Activated naive CD8-positive, alpha-beta T cell treated with anti-CD3 and anti-CD28 coated beads, Interleukin-2, amount 10 ng/mL, durations not matched to agents 7 days and 5 days (primary cell): ENCODE measurements at regions not wholly inside any gene's neighbourhood (a gene's known extent, or its start where the extent isn't known, plus 50 kb on each side); places are given as distances from the start of the nearest gene placed in this dataset.

Experiments used
- ATAC-seq: fragments of 150-1000 bp; cut with Tn5 transposase; one replicate; pipeline ENCODE4 v1.10.0; 2021; ENCODE audit warnings: low read depth, moderate library complexity
- POLR2A ChIA-PET: fragments of 350-600 bp; sonication (Branson Sonifier 250); formaldehyde crosslinking; loops from one replicate; lab custom pipeline; 2021; ENCODE audit warnings: antibody characterized with exemption; lab: Charles Lee
- DNase-seq: peaks from one replicate; pipeline ENCODE4 v3.0.0; 2021
- H3K27ac Mint-ChIP-seq: one replicate; pipeline ENCODE4 v1.8.0; 2022; ENCODE audit warnings: mild to moderate bottlenecking, mixed read lengths
- H3K27me3 Mint-ChIP-seq: one replicate; pipeline ENCODE4 v1.8.0; 2022; ENCODE audit warnings: mild to moderate bottlenecking, moderate library complexity, mixed read lengths
- H3K36me3 Mint-ChIP-seq: one replicate; pipeline ENCODE4 v1.8.0; 2021; ENCODE audit warnings: mild to moderate bottlenecking, mixed read lengths
- H3K4me1 Mint-ChIP-seq: one replicate; pipeline ENCODE4 v1.8.0; 2021; ENCODE audit warnings: mixed read lengths
- H3K4me3 Mint-ChIP-seq: one replicate; pipeline ENCODE4 v1.8.0; 2022; ENCODE audit warnings: mild to moderate bottlenecking, moderate library complexity, mixed read lengths
- H3K9me3 Mint-ChIP-seq: one replicate; pipeline ENCODE4 v1.8.0; 2021; ENCODE audit warnings: mixed read lengths

DNA sequence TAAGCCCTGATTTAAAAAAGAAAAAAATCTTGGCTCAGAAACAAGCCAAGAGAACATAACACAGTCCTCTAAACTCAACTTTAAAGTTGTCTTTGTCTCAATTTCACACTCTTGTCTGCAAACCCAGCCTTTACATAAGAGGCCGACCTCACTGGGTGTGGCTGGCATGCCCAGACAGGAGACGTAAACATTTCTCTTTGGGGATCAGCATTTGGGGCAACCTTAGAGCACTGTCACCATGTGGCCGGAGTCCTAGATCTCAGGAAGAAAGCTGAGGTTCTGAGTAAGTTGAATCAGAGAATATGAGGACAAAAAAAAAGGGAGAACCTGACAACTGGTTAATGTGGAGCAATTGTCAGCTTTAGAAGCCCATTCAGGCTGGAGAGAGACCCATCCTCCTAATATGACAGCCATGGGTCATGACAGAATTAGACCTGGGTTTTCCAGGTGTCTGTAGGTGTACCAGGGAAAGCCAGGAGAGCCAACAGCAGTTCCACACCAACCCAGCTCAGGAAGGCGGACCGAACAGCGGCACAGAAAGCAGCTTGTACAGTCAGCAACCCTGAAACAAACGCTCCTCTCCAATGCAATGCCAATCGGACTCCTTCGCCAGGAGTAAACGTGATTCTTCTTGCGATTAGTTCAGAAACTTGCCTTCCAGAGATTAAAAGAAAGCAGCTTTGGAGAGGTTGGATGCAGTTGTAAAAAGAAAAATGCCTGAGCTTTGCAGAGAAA, 97.9 kb upstream of the MAP3K1 start:
- H3K27me3 Mint-ChIP-seq = peaks cover 15% of the 10 kb centered on the region
- no peaks in the 10 kb centered on the region for H3K4me1 Mint-ChIP-seq
- H3K9me3 Mint-ChIP-seq = no peaks in the 10 kb centered on the region
- no peak overlapping the region for H3K4me3 Mint-ChIP-seq
- H3K36me3 Mint-ChIP-seq = no peaks in the 10 kb centered on the region
- POLR2A ChIA-PET = no interaction called here
- ATAC-seq = no peak
- H3K27ac Mint-ChIP-seq = no peak overlapping the region
- no peak for DNase-seq

DNA sequence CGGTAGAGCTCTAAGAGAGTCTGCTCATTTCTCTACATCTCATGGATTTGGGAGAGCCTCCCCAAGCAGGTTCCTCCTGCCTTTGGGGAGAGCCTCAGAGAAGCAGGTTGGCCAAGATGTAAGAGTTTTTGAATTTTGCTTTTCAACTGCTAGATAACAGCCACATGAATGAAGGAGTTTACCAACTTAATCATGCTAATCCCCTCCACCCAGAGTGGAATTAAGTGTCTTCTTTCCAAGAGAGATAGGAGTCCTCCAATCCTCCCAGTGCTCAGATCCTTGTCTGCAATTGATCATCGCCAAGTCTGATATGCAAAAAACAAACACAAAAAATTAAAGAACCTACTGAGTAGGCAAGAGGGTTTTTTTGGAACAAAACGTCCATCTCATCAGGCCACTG, 99.4 kb upstream of the MAP3K1 start:
- DNase-seq = no peak
- Mint-ChIP-seq H3K27ac (no peak overlapping the region), H3K36me3 (no peaks in the 10 kb centered on the region), H3K9me3 (no peaks in the 10 kb centered on the region), H3K4me3 (no peak overlapping the region), H3K4me1 (peaks cover 3% of the 10 kb centered on the region), H3K27me3 (peaks cover 18% of the 10 kb centered on the region)
- POLR2A ChIA-PET = interaction anchor here (0.6 kb wide), 1 partner anchor 45 kb away, joined by 4 read pairs; no protein-coding TSS in a partner anchor
- no peak for ATAC-seq

DNA sequence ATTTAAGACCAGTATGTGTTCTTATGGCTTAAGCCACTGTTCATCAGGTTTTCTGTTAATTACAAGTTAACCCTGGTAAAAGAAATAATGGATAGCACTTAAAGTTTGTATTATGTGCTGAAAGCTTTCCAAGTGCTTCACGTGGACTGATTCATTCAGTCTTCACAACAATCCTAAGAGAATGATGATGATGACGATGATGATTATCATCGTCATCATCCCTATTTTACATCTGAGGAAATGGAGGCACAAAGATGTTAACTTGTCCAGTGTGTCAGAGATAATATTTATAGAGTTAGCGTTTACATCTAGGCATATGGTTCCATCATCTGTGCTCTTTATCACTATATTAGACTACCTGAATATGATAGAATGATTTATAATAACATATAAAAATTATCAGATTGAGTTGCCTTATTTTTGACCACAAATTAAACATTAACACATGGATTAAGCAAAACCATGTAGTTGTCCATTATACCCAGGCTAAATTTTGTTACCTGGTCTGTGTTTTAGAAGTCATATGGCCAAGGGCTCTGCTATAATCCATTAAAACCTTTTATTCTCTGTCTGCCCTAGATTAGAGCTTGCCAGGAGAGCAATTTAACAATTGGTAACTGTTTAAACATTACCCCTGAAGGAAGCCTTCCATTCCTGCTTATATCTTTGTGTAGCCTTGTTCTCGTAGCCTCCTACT, 102.3 kb upstream of the MAP3K1 start:
- ATAC-seq = no peak
- no peak overlapping the region for H3K4me3 Mint-ChIP-seq
- POLR2A ChIA-PET = interaction anchor here (0.7 kb wide), 1 partner anchor 59 kb away, joined by 3 read pairs; no protein-coding TSS in a partner anchor
- H3K36me3 Mint-ChIP-seq = peaks cover 3% of the 10 kb centered on the region
- no peak overlapping the region for H3K27ac Mint-ChIP-seq
- DNase-seq = no peak
- peaks cover 3% of the 10 kb centered on the region for H3K9me3 Mint-ChIP-seq
- peaks cover 4% of the 10 kb centered on the region for H3K4me1 Mint-ChIP-seq
- H3K27me3 Mint-ChIP-seq = peaks cover 12% of the 10 kb centered on the region

DNA sequence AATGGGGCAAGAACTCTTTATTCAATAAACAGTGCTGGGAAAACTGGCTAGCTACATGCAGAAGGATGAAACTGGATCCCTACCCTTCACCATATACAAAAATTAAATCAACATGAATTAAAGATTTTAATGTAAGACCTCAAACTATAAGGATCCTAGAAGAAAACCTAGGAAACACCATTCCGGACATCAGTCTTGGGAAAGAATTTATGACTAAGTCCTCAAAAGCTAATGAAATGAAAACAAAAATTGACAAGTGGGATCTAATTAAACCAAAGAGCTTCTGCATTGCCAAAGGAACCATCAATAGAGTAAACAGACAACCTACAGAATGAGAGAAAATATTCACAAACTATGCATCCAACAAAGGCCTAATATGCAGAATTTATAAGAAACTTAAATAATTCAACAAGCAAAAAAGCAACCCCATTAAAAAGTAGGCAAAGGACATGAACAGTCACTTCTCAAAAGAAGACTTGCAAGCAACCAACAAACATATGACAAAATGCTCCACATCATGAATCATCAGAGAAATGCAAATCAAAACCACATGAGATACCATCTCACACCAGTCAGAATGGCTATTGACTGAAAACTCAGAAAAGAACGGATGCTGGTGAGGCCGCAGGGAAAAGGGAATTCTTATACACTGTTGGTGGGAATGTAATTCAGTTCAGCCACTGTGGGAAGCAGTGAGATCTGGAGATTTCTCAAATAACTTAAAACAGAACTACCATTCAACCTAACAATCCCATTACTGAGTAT, 104.3 kb upstream of the MAP3K1 start:
- Mint-ChIP-seq H3K4me1 (peaks cover 4% of the 10 kb centered on the region), H3K27ac (no peak overlapping the region), H3K27me3 (peaks cover 12% of the 10 kb centered on the region), H3K9me3 (peaks cover 4% of the 10 kb centered on the region), H3K4me3 (no peak overlapping the region), H3K36me3 (peaks cover 7% of the 10 kb centered on the region)
- POLR2A ChIA-PET = no interaction called here
- ATAC-seq (no peak), DNase-seq (no peak)

DNA sequence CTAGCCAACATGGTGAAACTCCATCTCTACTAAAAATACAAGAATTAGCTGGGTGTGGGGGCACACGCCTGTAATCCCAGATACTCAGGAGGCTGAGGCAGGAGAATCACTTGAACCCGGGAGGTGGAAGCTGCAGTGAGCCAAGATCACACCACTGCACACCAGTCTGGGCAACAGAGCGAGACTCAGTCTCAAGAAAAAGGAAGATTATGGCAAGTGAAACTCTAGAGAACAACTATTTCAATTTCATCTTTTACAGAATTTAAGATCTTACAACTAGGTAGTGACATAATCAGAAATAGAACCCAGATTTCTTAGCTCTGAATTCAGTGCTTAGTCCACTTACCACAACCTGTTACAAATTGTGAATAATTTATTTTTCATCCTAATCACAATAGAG, 108.8 kb upstream of the MAP3K1 start:
- H3K36me3 Mint-ChIP-seq = peaks cover 11% of the 10 kb centered on the region
- POLR2A ChIA-PET = no interaction called here
- peaks cover 4% of the 10 kb centered on the region for H3K9me3 Mint-ChIP-seq
- ATAC-seq (no peak), DNase-seq (no peak)
- H3K27me3 Mint-ChIP-seq = peaks cover 21% of the 10 kb centered on the region
- H3K27ac Mint-ChIP-seq = no peak overlapping the region
- H3K4me1 Mint-ChIP-seq = peaks cover 6% of the 10 kb centered on the region
- H3K4me3 Mint-ChIP-seq = no peak overlapping the region

DNA sequence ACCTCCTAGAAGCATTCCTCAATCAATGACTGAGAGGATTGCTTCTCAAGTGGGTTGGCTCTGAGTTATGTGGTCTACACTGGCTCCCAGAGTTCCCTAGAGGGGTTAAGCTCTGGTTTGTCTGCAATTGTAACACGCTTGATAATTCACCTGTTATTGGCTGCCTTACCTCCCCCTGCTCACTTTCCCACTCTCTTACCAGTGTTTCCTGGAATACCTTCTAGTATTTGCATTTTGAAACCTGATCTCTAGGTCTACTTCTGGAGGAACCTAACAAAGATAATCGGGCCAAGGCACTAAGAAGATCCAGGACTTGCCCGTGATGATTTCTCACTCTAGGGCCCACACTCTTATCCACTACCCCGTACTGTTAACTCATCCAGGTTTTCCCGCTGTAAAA, 110.1 kb upstream of the MAP3K1 start:
- POLR2A ChIA-PET = no interaction called here
- peaks cover 4% of the 10 kb centered on the region for H3K9me3 Mint-ChIP-seq
- peaks cover 17% of the 10 kb centered on the region for H3K27me3 Mint-ChIP-seq
- ATAC-seq (no peak), DNase-seq (no peak)
- H3K4me3 Mint-ChIP-seq = no peak overlapping the region
- H3K4me1 Mint-ChIP-seq = peaks cover 13% of the 10 kb centered on the region
- H3K27ac Mint-ChIP-seq = no peak overlapping the region
- peaks cover 11% of the 10 kb centered on the region for H3K36me3 Mint-ChIP-seq

DNA sequence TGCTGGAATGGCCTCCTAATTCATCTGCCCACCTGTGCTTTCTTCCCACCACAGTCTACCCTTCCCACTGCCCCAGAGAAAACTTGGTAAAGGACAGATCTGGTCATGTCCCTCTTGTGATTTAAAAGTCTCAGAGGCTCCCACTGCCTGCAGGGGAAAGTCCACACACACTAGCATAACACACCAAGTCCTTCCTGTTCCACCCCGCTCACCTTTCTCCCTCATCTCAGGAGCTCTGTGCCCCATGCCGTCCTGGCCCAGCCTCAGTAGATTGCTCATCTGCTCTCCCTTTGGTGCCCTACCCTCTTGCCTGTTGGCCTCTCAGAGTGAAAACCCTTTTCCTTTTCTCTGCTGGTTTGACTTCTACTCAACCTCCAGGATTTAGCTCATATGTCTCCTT, 111.4 kb upstream of the MAP3K1 start:
- Mint-ChIP-seq H3K27me3 (peaks cover 12% of the 10 kb centered on the region), H3K36me3 (peaks cover 11% of the 10 kb centered on the region), H3K4me3 (no peak overlapping the region), H3K27ac (no peak overlapping the region), H3K4me1 (peaks cover 13% of the 10 kb centered on the region), H3K9me3 (peaks cover 4% of the 10 kb centered on the region)
- DNase-seq (no peak), ATAC-seq (no peak)
- POLR2A ChIA-PET = no interaction called here

DNA sequence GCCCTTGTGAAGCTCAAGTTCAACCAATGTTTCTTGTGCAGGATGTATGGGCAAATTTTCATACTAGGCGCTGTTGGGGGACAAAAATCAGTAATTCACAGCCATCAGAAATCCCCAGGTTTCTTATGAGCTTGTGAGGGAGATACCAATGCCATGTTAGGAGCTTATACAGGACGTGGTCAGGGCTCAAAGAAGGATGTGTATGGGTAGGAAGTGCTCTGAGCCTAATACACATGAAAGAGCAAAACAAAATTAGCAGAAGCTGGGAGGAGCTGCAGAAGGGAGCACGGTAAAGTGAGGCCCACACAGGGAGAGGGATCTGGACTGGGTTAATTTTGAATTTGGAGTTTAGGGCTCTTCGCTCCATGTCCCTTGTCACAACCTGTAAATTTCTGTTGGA, 114.6 kb upstream of the MAP3K1 start:
- Mint-ChIP-seq H3K4me3 (peak overlapping the region; percentile 36), H3K27me3 (peaks cover 9% of the 10 kb centered on the region), H3K9me3 (no peaks in the 10 kb centered on the region), H3K36me3 (peaks cover 4% of the 10 kb centered on the region), H3K27ac (peak overlapping the region; percentile 32), H3K4me1 (peaks cover 17% of the 10 kb centered on the region)
- POLR2A ChIA-PET = interaction anchor here (1.1 kb wide), 1 partner anchor 115 kb away, joined by 3 read pairs; the partner anchor contains the start of gene MAP3K1
- DNase-seq = no peak
- ATAC-seq = peak; percentile 63

DNA sequence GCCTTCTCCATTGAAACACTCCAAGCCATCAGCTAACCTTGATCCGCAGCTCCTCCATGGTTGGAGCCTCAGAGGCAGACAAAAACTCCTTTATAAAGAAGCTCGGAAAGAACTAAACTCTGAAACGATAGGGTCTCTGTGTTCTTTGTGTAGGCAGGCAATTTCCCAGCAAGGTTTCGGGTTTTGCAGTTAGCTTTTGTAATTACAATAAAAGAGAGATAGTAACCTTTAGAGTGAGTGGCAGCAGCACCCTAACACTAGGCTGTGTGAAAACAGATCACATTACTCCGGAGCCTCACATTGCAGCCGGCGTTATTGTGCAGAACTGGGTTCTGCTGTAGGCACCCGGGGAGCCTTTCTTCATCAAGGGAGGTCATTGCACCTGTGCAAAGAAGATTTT, 115.8 kb upstream of the MAP3K1 start:
- peaks cover 4% of the 10 kb centered on the region for H3K36me3 Mint-ChIP-seq
- no peak for ATAC-seq
- POLR2A ChIA-PET = no interaction called here
- no peaks in the 10 kb centered on the region for H3K9me3 Mint-ChIP-seq
- H3K27me3 Mint-ChIP-seq = peaks cover 9% of the 10 kb centered on the region
- DNase-seq = no peak
- H3K27ac Mint-ChIP-seq = no peak overlapping the region
- no peak overlapping the region for H3K4me3 Mint-ChIP-seq
- peaks cover 23% of the 10 kb centered on the region for H3K4me1 Mint-ChIP-seq

DNA sequence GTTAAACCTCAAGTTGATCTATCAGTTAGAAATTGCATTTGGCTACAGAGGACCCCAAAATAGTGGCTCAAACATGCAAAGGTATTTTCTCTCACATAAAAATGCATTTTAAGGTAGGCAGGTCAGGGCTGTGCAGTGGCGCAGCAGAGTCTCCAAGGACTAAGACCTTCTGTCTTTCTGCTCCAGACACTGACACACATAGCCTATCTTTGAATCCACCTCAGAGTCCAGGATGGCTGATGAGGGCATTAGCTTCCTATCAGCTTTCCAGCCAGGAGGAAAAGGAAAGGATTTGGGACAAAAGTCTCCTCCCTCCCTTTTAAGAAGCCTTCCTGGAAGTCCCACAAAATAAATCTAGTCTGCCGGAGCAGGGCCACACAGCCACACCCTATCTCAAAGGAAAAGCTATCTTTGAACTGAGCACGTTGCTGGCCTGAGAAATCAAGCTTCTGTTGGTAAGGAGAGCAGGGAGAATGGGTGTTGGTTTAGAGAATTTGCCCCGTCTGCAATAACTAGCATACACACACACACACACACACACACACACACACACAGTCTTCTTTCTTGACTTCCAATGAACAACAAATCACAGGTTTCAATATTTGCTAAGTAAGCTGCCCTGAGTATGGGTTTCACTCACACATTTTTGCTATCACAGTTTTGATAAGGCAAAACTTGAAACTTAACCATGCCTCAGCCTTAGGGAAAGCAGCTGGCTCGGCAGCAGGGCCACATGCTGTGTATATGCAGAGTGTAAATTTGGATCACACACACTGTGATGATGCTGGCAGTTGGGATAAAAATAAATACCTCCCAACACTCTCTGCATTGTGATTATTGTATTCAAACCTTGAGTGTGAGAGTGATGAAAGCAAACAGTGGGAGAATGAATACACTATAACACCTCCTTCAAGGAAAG, 116.6 kb upstream of the MAP3K1 start:
- Mint-ChIP-seq H3K9me3 (no peaks in the 10 kb centered on the region), H3K27me3 (peaks cover 5% of the 10 kb centered on the region), H3K4me1 (peaks cover 24% of the 10 kb centered on the region), H3K4me3 (no peak overlapping the region), H3K27ac (no peak overlapping the region), H3K36me3 (peaks cover 3% of the 10 kb centered on the region)
- POLR2A ChIA-PET = interaction anchor here (0.6 kb wide), 1 partner anchor 11 kb away, joined by 4 read pairs; no protein-coding TSS in a partner anchor
- DNase-seq = no peak
- no peak for ATAC-seq

DNA sequence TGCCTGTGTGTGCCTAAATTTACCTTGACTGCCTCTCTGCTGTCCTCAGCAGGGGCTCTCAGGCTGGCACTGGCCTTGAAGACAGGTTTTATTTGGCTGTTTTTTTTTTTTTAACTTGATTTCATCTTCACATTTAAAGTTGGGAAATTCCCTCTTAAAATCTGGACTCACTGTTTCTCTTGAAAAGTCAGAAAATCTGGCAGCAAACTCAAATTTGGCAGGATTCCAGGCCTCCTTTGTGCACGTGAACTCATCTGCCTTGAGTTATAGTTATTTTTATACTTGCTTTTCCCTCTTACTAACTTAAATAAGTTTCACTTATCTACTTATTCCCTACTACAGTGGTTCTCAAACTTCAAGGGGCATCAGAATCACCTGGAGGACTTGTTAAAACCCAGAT, 118.4 kb upstream of the MAP3K1 start:
- no peak overlapping the region for H3K4me3 Mint-ChIP-seq
- DNase-seq (no peak), ATAC-seq (no peak)
- H3K27ac Mint-ChIP-seq = no peak overlapping the region
- POLR2A ChIA-PET = no interaction called here
- peaks cover 5% of the 10 kb centered on the region for H3K36me3 Mint-ChIP-seq
- no peaks in the 10 kb centered on the region for H3K9me3 Mint-ChIP-seq
- H3K4me1 Mint-ChIP-seq = peaks cover 37% of the 10 kb centered on the region
- no peaks in the 10 kb centered on the region for H3K27me3 Mint-ChIP-seq

DNA sequence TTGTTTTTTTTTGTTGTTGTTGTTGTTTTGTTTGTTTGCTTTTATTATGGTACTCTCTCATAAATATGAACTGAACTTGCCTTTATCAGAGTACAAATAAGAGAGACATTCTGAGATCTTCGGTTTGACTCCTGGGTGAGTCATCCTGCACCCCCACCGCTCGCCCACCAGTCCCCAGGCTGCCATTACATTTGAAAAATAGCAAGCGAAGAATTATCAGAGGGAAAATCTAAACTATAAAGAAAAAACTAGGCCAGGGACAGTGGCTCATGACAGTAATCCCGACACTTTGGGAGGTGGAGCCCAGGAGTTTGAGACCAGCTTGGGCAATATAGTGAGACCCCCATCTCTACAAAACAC, 122.1 kb upstream of the MAP3K1 start:
- Mint-ChIP-seq H3K4me3 (no peak overlapping the region), H3K4me1 (peaks cover 30% of the 10 kb centered on the region), H3K9me3 (no peaks in the 10 kb centered on the region), H3K27me3 (no peaks in the 10 kb centered on the region), H3K27ac (no peak overlapping the region), H3K36me3 (peaks cover 5% of the 10 kb centered on the region)
- ATAC-seq (no peak), DNase-seq (no peak)
- POLR2A ChIA-PET = no interaction called here
